SU-DHL-6 (cell line): ENCODE measurements at regions not wholly inside any gene's neighbourhood (a gene's known extent, or its start where the extent isn't known, plus 50 kb on each side); places are given as distances from the start of the nearest gene placed in this dataset.

ENCODE experiments used
- H2AFZ ChIP-seq: fragments of 200-600 bp; sonication (generic); 2 replicates; pipeline ENCODE4 v1.6.1; 2014; ENCODE audit warnings: low read depth, mild to moderate bottlenecking, moderate library complexity, mixed read lengths, antibody characterized with exemption, low read length; ENCODE audit not compliant: severe bottlenecking
- H3F3A ChIP-seq: fragments of 200-600 bp; shearing (Covaris generic); 2 replicates; pipeline ENCODE4 v1.6.0; 2016; ENCODE audit warnings: antibody characterized with exemption, mild to moderate bottlenecking; ENCODE audit not compliant: insufficient read depth
- H3K27ac ChIP-seq: fragments of 200-600 bp; sonication (generic); 2 replicates; pipeline ENCODE4 v1.5.1; 2016; ENCODE audit warnings: low read depth, mild to moderate bottlenecking, low read length, moderate library complexity, mixed read lengths
- H3K27me3 ChIP-seq: fragments of 200-600 bp; sonication (generic), shearing (Covaris generic); 2 replicates; pipeline ENCODE4 v1.6.0; 2014; ENCODE audit warnings: mild to moderate bottlenecking, low read length
- H3K36me3 ChIP-seq: fragments of 200-600 bp; sonication (generic); 2 replicates; pipeline ENCODE4 v1.6.1; 2014; ENCODE audit warnings: mild to moderate bottlenecking, low read length, mixed read lengths
- H3K4me2 ChIP-seq: fragments of 300-600, 200-600 bp; shearing (Covaris generic), sonication (generic); 2 replicates; pipeline ENCODE4 v1.6.0; 2014; ENCODE audit warnings: low read length, low read depth, mild to moderate bottlenecking; ENCODE audit not compliant: poor library complexity, severe bottlenecking
- H3K4me3 ChIP-seq: fragments of 200-600 bp; sonication (generic); 2 replicates; pipeline ENCODE4 v1.5.1; 2014; ENCODE audit warnings: antibody characterized with exemption, low read length, mild to moderate bottlenecking, mixed read lengths; ENCODE audit not compliant: insufficient read depth, poor library complexity, severe bottlenecking
- H3K79me2 ChIP-seq: fragments of 200-600 bp; sonication (generic); 2 replicates; pipeline ENCODE4 v1.6.1; 2014; ENCODE audit warnings: mild to moderate bottlenecking, low read length, moderate library complexity; ENCODE audit not compliant: insufficient read depth
- H3K9ac ChIP-seq: fragments of 200-600 bp; sonication (generic); 2 replicates; pipeline ENCODE4 v1.7.0; 2014; ENCODE audit warnings: mild to moderate bottlenecking, low read length
- H3K9me2 ChIP-seq: fragments of 200-600 bp; sonication (generic); replicated peaks from 2 replicates; pipeline ENCODE4 v1.6.1; 2014; ENCODE audit warnings: low read length; ENCODE audit not compliant: insufficient read depth
- H3K9me3 ChIP-seq: fragments of 200-600 bp; sonication (generic); 2 replicates; pipeline ENCODE4 v1.6.1; 2014; ENCODE audit warnings: low read length, mixed read lengths; ENCODE audit not compliant: insufficient read depth
- H4K20me1 ChIP-seq: fragments of 200-600 bp; sonication (generic); 2 replicates; pipeline ENCODE4 v1.6.1; 2014; ENCODE audit warnings: low read depth, mild to moderate bottlenecking, antibody characterized with exemption, low read length, moderate library complexity, mixed read lengths
- EZH2phosphoT487 ChIP-seq: fragments of 200-600 bp; sonication (generic), shearing (Covaris generic); conservative IDR thresholded peaks from 2 replicates; pipeline ENCODE4 v1.6.1; 2018; ENCODE audit warnings: mild to moderate bottlenecking, antibody characterized with exemption, low read length, moderate library complexity, mixed read lengths
- TF ChIP-seq, protein P1 (sequence below): fragments of 200-600 bp; sonication (generic); IDR thresholded peaks from one replicate; pipeline ENCODE4 v1.5.1; 2017; ENCODE audit warnings: antibody characterized with exemption, mild to moderate bottlenecking, low read length, moderate library complexity; ENCODE audit not compliant: insufficient read depth, poor library complexity, severe bottlenecking

DNA sequence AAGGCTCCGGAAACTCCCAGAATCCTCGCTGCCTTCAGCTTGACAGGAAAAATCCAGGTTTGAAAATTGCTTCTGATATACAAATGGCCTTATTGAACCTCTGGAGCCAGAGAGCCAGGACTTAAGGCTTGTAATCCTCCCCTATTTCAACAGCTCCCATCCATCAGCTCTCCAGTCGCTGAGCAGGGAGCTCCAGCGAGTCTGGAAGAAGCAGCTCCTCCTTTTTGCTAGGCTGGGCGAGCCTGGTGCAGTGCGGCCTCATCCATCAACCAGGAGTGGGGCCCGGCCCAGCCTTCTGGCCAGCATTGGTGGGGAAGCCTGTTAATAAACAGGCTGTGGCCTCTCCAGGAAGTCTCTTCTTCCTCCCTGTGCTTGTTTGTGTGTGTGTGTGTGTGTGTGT lies 424.4 kb downstream of the TCERG1L start:
- no peak overlapping the region for H3K27ac ChIP-seq
- H3K9me3 ChIP-seq: no peaks in the 10 kb centered on the region
- H3K79me2 ChIP-seq: no peaks in the 10 kb centered on the region
- no peak overlapping the region for H3K4me2 ChIP-seq
- H3K9me2 ChIP-seq: no peaks in the 10 kb centered on the region
- H3F3A ChIP-seq: no peaks in the 10 kb centered on the region
- H4K20me1 ChIP-seq: no peaks in the 10 kb centered on the region
- no peak overlapping the region for H3K4me3 ChIP-seq
- H3K36me3 ChIP-seq: no peaks in the 10 kb centered on the region
- no peaks in the 10 kb centered on the region for H3K27me3 ChIP-seq
- H3K9ac ChIP-seq: no peak overlapping the region
- H2AFZ ChIP-seq: no peak overlapping the region
- TF ChIP-seq EZH2phosphoT487: no peak
- TF ChIP-seq, protein P1, sequence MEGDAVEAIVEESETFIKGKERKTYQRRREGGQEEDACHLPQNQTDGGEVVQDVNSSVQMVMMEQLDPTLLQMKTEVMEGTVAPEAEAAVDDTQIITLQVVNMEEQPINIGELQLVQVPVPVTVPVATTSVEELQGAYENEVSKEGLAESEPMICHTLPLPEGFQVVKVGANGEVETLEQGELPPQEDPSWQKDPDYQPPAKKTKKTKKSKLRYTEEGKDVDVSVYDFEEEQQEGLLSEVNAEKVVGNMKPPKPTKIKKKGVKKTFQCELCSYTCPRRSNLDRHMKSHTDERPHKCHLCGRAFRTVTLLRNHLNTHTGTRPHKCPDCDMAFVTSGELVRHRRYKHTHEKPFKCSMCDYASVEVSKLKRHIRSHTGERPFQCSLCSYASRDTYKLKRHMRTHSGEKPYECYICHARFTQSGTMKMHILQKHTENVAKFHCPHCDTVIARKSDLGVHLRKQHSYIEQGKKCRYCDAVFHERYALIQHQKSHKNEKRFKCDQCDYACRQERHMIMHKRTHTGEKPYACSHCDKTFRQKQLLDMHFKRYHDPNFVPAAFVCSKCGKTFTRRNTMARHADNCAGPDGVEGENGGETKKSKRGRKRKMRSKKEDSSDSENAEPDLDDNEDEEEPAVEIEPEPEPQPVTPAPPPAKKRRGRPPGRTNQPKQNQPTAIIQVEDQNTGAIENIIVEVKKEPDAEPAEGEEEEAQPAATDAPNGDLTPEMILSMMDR: no peak

DNA sequence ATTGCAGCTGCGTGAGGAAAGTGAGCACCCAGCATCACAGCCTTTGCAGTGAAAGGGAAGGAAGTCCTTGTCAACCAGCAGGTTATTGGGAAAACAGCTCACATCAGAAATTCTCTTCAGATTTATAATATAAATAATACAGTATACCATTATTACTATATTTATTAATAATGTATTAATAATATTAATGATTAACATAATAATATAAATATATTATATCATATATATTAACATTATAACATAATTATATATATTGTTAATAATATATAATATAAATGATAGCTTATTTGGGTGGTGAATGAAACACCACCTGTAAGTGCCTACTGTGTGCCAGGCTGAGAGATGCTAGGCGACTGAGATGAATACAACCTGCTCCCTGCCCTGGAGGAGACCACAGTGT lies 423.0 kb downstream of the TCERG1L start:
- no peaks in the 10 kb centered on the region for H3K9me3 ChIP-seq
- no peaks in the 10 kb centered on the region for H3K9me2 ChIP-seq
- TF ChIP-seq, protein P1: no peak
- TF ChIP-seq EZH2phosphoT487: no peak
- H3K9ac ChIP-seq: no peak overlapping the region
- no peak overlapping the region for H2AFZ ChIP-seq
- no peak overlapping the region for H3K4me3 ChIP-seq
- no peaks in the 10 kb centered on the region for H3K36me3 ChIP-seq
- no peaks in the 10 kb centered on the region for H3K27me3 ChIP-seq
- H3K27ac ChIP-seq: no peak overlapping the region
- H4K20me1 ChIP-seq: no peaks in the 10 kb centered on the region
- H3K79me2 ChIP-seq: no peaks in the 10 kb centered on the region
- H3F3A ChIP-seq: no peaks in the 10 kb centered on the region
- no peak overlapping the region for H3K4me2 ChIP-seq

DNA sequence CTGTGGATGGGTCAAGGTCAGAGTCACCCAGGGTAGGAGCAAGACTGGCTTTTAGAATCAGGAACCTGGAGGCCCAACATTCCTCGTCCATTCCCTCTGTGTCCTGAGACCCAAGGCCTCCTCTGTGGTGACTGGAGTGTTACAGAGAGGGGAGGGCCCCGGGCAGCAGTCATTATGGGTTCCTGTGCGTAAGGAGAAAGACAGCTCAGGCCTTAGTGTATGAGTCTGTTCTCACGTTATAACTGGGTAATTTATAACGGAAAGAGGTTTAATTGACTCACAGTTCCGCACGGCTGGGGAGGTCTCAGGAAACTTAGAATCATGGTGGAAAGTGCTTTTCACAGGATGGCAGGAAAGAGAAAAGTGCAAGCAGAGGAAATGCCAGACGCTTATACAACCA lies 422.3 kb downstream of the TCERG1L start:
- TF ChIP-seq, protein P1: no peak
- no peak for TF ChIP-seq EZH2phosphoT487
- Histone ChIP-seq H2AFZ (no peak overlapping the region), H3K36me3 (no peaks in the 10 kb centered on the region), H3K27me3 (no peaks in the 10 kb centered on the region), H3F3A (no peaks in the 10 kb centered on the region), H3K9me2 (no peaks in the 10 kb centered on the region), H3K4me2 (no peak overlapping the region), H3K4me3 (no peak overlapping the region), H3K9ac (no peak overlapping the region), H3K79me2 (no peaks in the 10 kb centered on the region), H3K27ac (no peak overlapping the region), H3K9me3 (no peaks in the 10 kb centered on the region), H4K20me1 (no peaks in the 10 kb centered on the region)
